Fibroblast of lung (primary cell): ENCODE measurements at regions not wholly inside any gene's neighbourhood (a gene's known extent, or its start where the extent isn't known, plus 50 kb on each side); places are given as distances from the start of the nearest gene placed in this dataset.
"Not testable (repeated sequence)": the region's sequence is repeated elsewhere in the genome, so short reads cannot be mapped to it uniquely, and the experiment has no call there.

Experiments
- DNase-seq, 2 donors: peaks; one replicate each; pipeline versions ENCODE4 v3.0.0 to v3.0.0-alpha.2; 2010; ENCODE audit warnings: low read depth in 2 of 2
- H2AFZ ChIP-seq: 2 replicates; pipeline ENCODE4 v1.5.1; 2012; ENCODE audit warnings: low read length, control low read depth, inconsistent platforms
- H3K27ac ChIP-seq: 2 replicates; pipeline ENCODE4 v1.5.1; 2011; ENCODE audit warnings: low read length, control low read depth; ENCODE audit not compliant: insufficient read depth
- H3K27me3 ChIP-seq: 2 replicates; pipeline ENCODE4 v1.5.1; 2011; ENCODE audit warnings: mild to moderate bottlenecking, low read length; ENCODE audit not compliant: control insufficient read depth, insufficient read depth
- H3K36me3 ChIP-seq: 2 replicates; pipeline ENCODE4 v1.5.1; 2011; ENCODE audit warnings: low read length; ENCODE audit not compliant: control insufficient read depth, insufficient read depth
- H3K4me1 ChIP-seq: 2 replicates; pipeline ENCODE4 v1.5.1; 2011; ENCODE audit warnings: low read length; ENCODE audit not compliant: control insufficient read depth, insufficient read depth; ENCODE audit errors: extremely low read depth
- H3K4me2 ChIP-seq: 2 replicates; pipeline ENCODE4 v1.5.1; 2011; ENCODE audit warnings: low read length, control low read depth; ENCODE audit not compliant: insufficient read depth; ENCODE audit errors: extremely low read depth
- H3K4me3 ChIP-seq, 4 experiments: fragments of 200-600 bp in 1 of 4; sonication (generic) in 1 of 4; replicated peaks in 1 of 4; 2 replicates each; pipeline ENCODE4 v1.5.1; 2011 to 2016; ENCODE audit warnings: low read length in 4 of 4, low read depth in 3 of 4, mild to moderate bottlenecking in 3 of 4, control low read depth in 2 of 4, inconsistent platforms in 1 of 4, mixed read lengths in 1 of 4; ENCODE audit not compliant: insufficient read depth in 1 of 4; ENCODE audit errors: control extremely low read depth in 1 of 4
- H3K79me2 ChIP-seq: 2 replicates; pipeline ENCODE4 v1.5.1; 2012; ENCODE audit warnings: mild to moderate bottlenecking, low read length, inconsistent platforms; ENCODE audit not compliant: control insufficient read depth, insufficient read depth
- H3K9ac ChIP-seq: 2 replicates; pipeline ENCODE4 v1.5.1; 2011; ENCODE audit warnings: mild to moderate bottlenecking, low read length, control low read depth; ENCODE audit not compliant: insufficient read depth
- H3K9me3 ChIP-seq: 2 replicates; pipeline ENCODE4 v1.5.1; 2012; ENCODE audit warnings: low read depth, low read length; ENCODE audit not compliant: control insufficient read depth, insufficient read depth
- H4K20me1 ChIP-seq: 2 replicates; pipeline ENCODE4 v1.5.1; 2011; ENCODE audit warnings: low read length; ENCODE audit not compliant: control insufficient read depth, insufficient read depth; ENCODE audit errors: extremely low read depth
- EZH2 ChIP-seq: IDR thresholded peaks from 2 replicates; pipeline ENCODE4 v1.5.1; 2012; ENCODE audit warnings: low read length, control low read depth, mild to moderate bottlenecking; ENCODE audit errors: missing control alignments
- TF ChIP-seq, protein P1 (sequence below), 2 donors: IDR thresholded peaks in 1 of 2; conservative IDR thresholded peaks in 1 of 2; 1 replicate in 1 of 2; 2 replicates in 1 of 2; pipeline ENCODE4 v1.5.1; 2011 to 2012; ENCODE audit warnings: low read length in 2 of 2, control low read depth in 1 of 2, inconsistent platforms in 1 of 2, low read depth in 1 of 2, mild to moderate bottlenecking in 1 of 2

DNA sequence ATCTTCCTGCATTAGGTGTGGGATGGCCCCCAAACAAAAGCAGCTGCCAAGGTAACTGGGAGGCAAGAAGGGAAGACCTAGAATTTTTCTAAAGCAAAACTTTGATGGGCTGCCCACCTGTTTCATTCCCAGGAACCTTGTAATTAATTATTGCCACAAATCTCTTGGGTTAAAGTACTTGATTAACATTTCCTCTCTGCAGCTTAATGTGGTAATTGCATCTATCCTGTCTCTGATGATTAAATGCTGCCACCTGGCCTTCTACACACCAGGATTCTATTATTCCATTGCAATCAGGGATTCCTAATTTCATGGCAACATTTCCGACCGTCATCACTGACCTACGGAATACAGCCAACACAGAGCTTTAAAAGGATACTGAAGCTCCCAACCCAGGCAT, 68.3 kb upstream of the RC3H1 start:
- no peak overlapping the region for H2AFZ ChIP-seq
- TF ChIP-seq, protein P1, sequence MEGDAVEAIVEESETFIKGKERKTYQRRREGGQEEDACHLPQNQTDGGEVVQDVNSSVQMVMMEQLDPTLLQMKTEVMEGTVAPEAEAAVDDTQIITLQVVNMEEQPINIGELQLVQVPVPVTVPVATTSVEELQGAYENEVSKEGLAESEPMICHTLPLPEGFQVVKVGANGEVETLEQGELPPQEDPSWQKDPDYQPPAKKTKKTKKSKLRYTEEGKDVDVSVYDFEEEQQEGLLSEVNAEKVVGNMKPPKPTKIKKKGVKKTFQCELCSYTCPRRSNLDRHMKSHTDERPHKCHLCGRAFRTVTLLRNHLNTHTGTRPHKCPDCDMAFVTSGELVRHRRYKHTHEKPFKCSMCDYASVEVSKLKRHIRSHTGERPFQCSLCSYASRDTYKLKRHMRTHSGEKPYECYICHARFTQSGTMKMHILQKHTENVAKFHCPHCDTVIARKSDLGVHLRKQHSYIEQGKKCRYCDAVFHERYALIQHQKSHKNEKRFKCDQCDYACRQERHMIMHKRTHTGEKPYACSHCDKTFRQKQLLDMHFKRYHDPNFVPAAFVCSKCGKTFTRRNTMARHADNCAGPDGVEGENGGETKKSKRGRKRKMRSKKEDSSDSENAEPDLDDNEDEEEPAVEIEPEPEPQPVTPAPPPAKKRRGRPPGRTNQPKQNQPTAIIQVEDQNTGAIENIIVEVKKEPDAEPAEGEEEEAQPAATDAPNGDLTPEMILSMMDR (conservative IDR thresholded peaks at IDR 0.05 in 1 of 2, IDR thresholded peaks at IDR 0.05 in 1 of 2; ENCODE audit: low read depth in 1 of 2, low read length in 2 of 2), result no peak
- TF ChIP-seq EZH2, result no peak
- no peak overlapping the region for H3K4me2 ChIP-seq
- DNase-seq, result no peak
- H3K9me3 ChIP-seq, result no peaks in the 10 kb centered on the region
- H4K20me1 ChIP-seq, result no peaks in the 10 kb centered on the region
- H3K27me3 ChIP-seq, result peaks cover 4% of the 10 kb centered on the region
- no peak overlapping the region for H3K4me3 ChIP-seq
- no peak overlapping the region for H3K27ac ChIP-seq
- H3K9ac ChIP-seq, result no peak overlapping the region
- H3K4me1 ChIP-seq, result no peaks in the 10 kb centered on the region
- H3K79me2 ChIP-seq, result no peaks in the 10 kb centered on the region
- no peaks in the 10 kb centered on the region for H3K36me3 ChIP-seq

DNA sequence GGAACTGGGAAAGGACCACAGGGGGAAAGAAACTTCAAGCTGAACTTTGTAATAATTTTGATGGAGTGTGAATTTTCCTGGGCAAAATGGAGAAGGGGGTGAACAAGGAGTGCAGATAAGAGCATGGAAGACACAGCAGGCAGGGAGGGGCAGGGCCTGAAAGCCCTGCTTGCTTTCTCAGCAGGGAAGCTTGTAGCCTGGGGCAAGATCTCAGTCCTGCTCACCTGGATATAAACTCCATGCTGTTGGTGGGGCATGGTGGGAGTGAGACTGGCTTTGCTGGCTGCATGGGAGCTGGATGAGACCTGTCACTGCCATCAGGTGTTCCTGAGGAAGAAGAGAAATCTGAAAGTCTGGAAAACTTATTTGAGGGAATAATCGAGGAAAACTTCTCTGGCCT, 58.7 kb upstream of the RC3H1 start:
- Histone ChIP-seq H3K27ac (no peak overlapping the region), H2AFZ (no peak overlapping the region), H4K20me1 (no peaks in the 10 kb centered on the region), H3K9me3 (no peaks in the 10 kb centered on the region), H3K27me3 (no peaks in the 10 kb centered on the region), H3K9ac (no peak overlapping the region), H3K4me3 (no peak overlapping the region), H3K79me2 (no peaks in the 10 kb centered on the region), H3K4me2 (no peak overlapping the region), H3K4me1 (no peaks in the 10 kb centered on the region), H3K36me3 (no peaks in the 10 kb centered on the region)
- TF ChIP-seq EZH2, result no peak
- TF ChIP-seq, protein P1 (conservative IDR thresholded peaks at IDR 0.05 in 1 of 2, IDR thresholded peaks at IDR 0.05 in 1 of 2; ENCODE audit: low read depth in 1 of 2, low read length in 2 of 2), result no peak
- DNase-seq, result no peak

DNA sequence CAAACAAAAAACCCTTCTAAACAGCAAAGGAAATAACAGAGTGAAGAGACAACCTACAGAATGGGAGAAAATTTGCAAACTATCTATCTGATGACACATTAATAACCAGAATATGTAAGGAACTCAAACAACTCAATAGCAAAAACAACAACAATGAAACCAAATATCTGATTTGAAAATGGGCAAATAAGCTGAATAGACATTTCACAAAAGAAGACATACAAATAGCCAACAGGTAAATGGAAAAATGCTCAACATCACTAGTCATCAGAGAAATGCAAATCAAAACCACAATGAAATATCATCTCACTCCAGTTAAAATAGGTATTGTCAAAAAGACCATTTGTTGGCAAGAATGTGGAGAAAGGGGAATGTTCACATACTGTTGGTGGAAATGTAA, 57.6 kb upstream of the RC3H1 start:
- DNase-seq, result no peak
- no peaks in the 10 kb centered on the region for H3K27me3 ChIP-seq
- TF ChIP-seq EZH2, result no peak
- TF ChIP-seq, protein P1 (conservative IDR thresholded peaks at IDR 0.05 in 1 of 2, IDR thresholded peaks at IDR 0.05 in 1 of 2; ENCODE audit: low read depth in 1 of 2, low read length in 2 of 2), result no peak
- no peak overlapping the region for H3K4me3 ChIP-seq
- no peak overlapping the region for H3K4me2 ChIP-seq
- H3K9me3 ChIP-seq, result no peaks in the 10 kb centered on the region
- no peak overlapping the region for H3K9ac ChIP-seq
- H3K4me1 ChIP-seq, result no peaks in the 10 kb centered on the region
- no peak overlapping the region for H2AFZ ChIP-seq
- H3K27ac ChIP-seq, result no peak overlapping the region
- no peaks in the 10 kb centered on the region for H4K20me1 ChIP-seq
- no peaks in the 10 kb centered on the region for H3K36me3 ChIP-seq
- no peaks in the 10 kb centered on the region for H3K79me2 ChIP-seq

DNA sequence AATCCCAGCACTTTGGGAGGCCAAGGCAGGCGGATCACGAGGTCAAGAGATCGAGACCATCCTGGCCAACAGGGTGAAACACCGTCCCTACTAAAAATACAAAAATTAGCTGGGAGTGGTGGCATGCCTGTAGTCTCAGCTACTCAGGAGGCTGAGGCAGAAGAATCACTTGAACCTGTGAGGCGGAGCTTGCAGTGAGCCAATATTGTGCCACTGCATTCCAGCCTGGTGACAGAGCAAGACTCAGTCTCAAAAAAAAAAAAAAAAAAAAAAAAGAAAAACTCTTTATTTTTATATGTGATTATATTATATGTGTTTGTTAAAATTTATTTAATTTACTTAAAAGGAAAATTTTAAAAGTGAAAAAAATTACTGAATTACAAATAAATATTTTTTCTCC, 56.8 kb upstream of the RC3H1 start:
- not testable (repeated sequence) for H3K4me2 ChIP-seq, H3K9me3 ChIP-seq, H2AFZ ChIP-seq, H4K20me1 ChIP-seq, H3K36me3 ChIP-seq, H3K79me2 ChIP-seq, H3K27me3 ChIP-seq, H3K4me1 ChIP-seq, DNase-seq, H3K4me3 ChIP-seq, H3K9ac ChIP-seq, H3K27ac ChIP-seq
